ENCODE measurements at regions not wholly inside any gene's neighbourhood (a gene's known extent, or its start where the extent isn't known, plus 50 kb on each side); places are given as distances from the start of the nearest gene placed in this dataset.

DNA sequence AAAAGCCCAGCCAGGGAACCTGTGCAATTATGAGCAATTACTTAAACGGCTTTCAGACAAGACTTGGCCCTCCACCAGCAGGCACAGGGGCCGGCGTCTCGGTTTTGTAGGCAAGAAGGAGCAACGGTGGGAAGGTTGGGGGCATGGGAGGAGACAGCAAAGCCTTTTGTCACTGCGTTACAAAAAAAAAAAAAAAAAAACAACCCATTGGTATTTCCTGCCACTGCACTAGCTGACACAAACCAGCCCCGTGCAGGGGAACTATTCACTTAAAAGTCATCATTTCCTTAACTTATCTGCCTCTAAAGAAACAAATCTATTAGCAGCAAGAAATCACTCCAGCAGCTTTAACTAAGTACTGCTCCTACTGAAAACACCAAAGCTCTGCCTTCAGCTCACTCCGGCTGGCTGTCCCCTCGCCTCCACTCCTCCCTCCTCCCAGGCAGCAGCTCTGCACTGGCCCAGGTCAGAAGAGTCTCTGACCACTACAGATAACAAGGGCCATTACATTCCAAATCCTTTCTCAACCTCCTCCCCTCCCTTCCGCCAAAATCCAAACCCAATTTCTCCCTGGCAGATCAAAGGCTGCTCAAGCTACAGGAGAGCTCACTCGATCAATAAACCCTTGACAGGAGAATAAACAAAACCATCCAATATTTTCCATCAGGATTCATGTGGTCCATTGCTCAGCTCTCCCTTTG, 105.2 kb upstream of the CDKN3 start:
- H3K27ac Mint-ChIP-seq = no peak overlapping the region
- no peak overlapping the region for H3K4me3 Mint-ChIP-seq
- no peak for ATAC-seq (ENCODE audit: low read depth)
- TF ChIP-seq, protein P1, sequence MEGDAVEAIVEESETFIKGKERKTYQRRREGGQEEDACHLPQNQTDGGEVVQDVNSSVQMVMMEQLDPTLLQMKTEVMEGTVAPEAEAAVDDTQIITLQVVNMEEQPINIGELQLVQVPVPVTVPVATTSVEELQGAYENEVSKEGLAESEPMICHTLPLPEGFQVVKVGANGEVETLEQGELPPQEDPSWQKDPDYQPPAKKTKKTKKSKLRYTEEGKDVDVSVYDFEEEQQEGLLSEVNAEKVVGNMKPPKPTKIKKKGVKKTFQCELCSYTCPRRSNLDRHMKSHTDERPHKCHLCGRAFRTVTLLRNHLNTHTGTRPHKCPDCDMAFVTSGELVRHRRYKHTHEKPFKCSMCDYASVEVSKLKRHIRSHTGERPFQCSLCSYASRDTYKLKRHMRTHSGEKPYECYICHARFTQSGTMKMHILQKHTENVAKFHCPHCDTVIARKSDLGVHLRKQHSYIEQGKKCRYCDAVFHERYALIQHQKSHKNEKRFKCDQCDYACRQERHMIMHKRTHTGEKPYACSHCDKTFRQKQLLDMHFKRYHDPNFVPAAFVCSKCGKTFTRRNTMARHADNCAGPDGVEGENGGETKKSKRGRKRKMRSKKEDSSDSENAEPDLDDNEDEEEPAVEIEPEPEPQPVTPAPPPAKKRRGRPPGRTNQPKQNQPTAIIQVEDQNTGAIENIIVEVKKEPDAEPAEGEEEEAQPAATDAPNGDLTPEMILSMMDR (IDR thresholded peaks at IDR 0.05) = no peak
- ChIA-PET POLR2A (interaction anchor here (0.7 kb wide), 1 partner anchor 24 kb away, joined by 3 read pairs; no protein-coding TSS in a partner anchor), CTCF (no interaction called here)
- H3K36me3 Mint-ChIP-seq (ENCODE audit: low read depth) = no peaks in the 10 kb centered on the region
- H3K4me1 Mint-ChIP-seq = no peaks in the 10 kb centered on the region
- no peak for DNase-seq
- H3K27me3 Mint-ChIP-seq = peaks cover 27% of the 10 kb centered on the region
- intact Hi-C loops (cut with micrococcal nuclease) = no loop called here
- H3K9me3 Mint-ChIP-seq = peaks cover 4% of the 10 kb centered on the region

DNA sequence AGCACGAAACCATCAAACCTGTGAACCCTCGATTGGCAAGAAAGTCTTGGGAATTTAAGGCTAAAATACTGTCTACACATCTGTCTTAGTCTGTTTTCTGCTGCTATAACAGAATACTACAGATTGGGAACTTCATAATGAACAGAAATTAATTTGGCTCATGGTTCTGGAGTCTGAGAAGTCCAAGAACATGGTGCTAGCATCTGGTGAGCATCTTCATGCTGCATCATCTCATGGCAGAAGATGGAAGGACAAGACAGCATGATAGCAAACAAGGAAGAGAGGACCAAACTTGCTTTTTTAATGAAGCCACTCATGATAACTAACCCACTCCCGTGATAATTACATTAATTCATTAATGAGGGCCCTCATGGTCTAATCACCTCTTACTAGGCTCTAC, 102.0 kb upstream of the CDKN3 start:
- ATAC-seq (ENCODE audit: low read depth) = no peak
- ChIA-PET POLR2A (no interaction called here), CTCF (no interaction called here)
- TF ChIP-seq, protein P1 (IDR thresholded peaks at IDR 0.05) = no peak
- H3K36me3 Mint-ChIP-seq (ENCODE audit: low read depth) = no peaks in the 10 kb centered on the region
- intact Hi-C loops (cut with micrococcal nuclease) = no loop called here
- no peaks in the 10 kb centered on the region for H3K4me1 Mint-ChIP-seq
- no peak for DNase-seq
- H3K9me3 Mint-ChIP-seq = peaks cover 4% of the 10 kb centered on the region
- H3K27ac Mint-ChIP-seq = no peak overlapping the region
- peaks cover 28% of the 10 kb centered on the region for H3K27me3 Mint-ChIP-seq
- H3K4me3 Mint-ChIP-seq = no peak overlapping the region

DNA sequence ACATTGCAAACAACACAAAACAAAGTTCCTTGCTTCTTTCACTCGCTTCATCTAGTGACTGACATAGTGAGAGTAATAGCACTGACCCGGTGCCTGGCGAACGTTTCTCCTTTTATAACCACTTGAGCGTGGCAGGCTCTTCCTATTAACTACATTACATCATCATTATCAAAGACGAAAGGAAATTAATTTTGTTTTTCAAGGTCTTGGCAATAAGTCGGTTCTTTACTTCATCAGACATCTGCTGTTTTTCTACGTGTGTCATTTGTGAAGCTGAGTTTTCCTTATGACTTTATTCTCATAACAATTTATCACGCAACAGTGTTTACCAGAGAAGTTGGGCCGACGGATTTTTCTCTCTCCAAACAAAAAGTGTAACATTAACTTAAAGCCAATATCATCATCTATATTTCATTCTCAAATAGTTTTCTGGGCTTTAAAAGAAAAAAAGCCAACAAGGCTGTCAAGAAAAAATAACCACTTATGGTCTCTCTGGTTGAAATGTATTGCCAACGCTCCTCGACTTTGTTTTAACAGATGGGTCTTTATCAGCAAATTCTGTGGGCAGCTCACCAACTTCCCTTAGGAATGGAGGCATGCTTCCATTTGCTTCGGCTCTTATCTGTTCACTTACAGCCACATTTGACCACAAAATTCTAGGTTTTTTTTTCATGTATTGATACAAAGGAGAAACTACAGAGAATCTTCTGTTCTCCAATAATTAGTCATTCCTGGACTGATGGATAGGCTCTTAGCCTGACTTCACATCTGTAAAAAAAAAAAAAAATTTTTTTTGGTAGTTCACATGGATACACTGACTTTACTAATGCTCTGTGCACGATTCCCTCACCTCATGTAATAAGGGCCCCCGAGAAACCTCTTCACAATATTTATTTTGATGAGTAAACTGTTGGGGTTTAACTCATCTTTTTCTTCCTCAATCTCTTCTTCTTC, 97.1 kb upstream of the CDKN3 start:
- Mint-ChIP-seq H3K27ac (no peak overlapping the region), H3K4me1 (no peaks in the 10 kb centered on the region)
- POLR2A ChIA-PET = no interaction called here

DNA sequence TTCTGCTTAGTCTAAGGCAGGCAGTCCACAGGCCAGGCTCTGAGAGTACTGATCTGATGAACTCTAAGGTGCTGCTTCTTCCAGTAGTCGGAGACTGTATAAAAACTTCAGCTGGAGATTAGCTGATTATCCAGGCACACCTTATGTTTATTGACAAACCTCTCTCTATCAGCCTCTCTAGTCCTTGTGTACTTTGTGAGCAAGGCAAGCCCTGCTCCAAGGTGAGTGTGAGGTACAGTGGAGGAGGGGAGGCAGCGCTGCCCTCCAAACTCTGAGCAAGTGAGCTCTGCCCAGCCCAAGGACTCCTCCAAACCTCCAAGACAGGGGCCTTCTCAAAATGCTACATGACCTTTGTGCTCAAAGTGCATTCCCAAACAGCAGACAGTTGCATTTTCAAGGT, 95.9 kb upstream of the CDKN3 start:
- Mint-ChIP-seq H3K9me3 (no peaks in the 10 kb centered on the region), H3K27me3 (peaks cover 22% of the 10 kb centered on the region), H3K4me1 (no peaks in the 10 kb centered on the region), H3K36me3 (ENCODE audit: low read depth) (no peaks in the 10 kb centered on the region), H3K27ac (no peak overlapping the region), H3K4me3 (no peak overlapping the region)
- ATAC-seq (ENCODE audit: low read depth) (no peak), DNase-seq (no peak)
- intact Hi-C loops (cut with micrococcal nuclease) = no loop called here
- TF ChIP-seq, protein P1 (IDR thresholded peaks at IDR 0.05) = no peak
- CTCF ChIA-PET = no interaction called here
- POLR2A ChIA-PET = no interaction called here

More for the DNA sequence above, 97.1 kb upstream of the CDKN3 start:
- peaks cover 4% of the 10 kb centered on the region for H3K9me3 Mint-ChIP-seq
- no peak overlapping the region for H3K4me3 Mint-ChIP-seq
- H3K36me3 Mint-ChIP-seq (ENCODE audit: low read depth) = no peaks in the 10 kb centered on the region
- peaks cover 18% of the 10 kb centered on the region for H3K27me3 Mint-ChIP-seq
- DNase-seq (no peak), ATAC-seq (ENCODE audit: low read depth) (no peak)
- CTCF ChIA-PET = no interaction called here
- intact Hi-C loops (cut with micrococcal nuclease) = no loop called here
- TF ChIP-seq, protein P1 (IDR thresholded peaks at IDR 0.05) = no peak

DNA sequence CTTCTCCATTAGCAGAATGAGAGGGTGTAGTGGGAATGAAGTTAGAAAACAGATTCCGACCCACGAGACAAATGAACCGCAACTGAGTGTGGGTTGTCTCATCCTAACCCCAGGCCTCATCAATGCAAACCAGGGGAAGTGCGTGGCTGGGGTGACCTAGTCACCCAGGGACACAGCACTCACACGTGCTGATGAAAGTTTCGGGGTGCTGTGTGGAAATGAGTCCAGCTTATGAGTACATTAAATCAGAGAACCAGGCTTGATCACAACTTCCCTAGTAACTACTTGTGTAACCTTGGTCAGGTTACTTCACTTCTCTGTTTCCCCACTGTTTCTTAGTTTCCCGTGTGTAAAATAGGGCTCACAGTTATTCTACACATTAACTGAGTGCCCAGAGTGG, 95.4 kb upstream of the CDKN3 start:
- Mint-ChIP-seq H3K27me3 (peaks cover 20% of the 10 kb centered on the region), H3K4me1 (no peaks in the 10 kb centered on the region), H3K36me3 (ENCODE audit: low read depth) (no peaks in the 10 kb centered on the region), H3K9me3 (no peaks in the 10 kb centered on the region), H3K27ac (no peak overlapping the region), H3K4me3 (no peak overlapping the region)
- ATAC-seq (ENCODE audit: low read depth) (no peak), DNase-seq (no peak)
- CTCF ChIA-PET = no interaction called here
- POLR2A ChIA-PET = no interaction called here
- intact Hi-C loops (cut with micrococcal nuclease) = no loop called here
- TF ChIP-seq, protein P1 (IDR thresholded peaks at IDR 0.05) = no peak
